H9 (cell line): ENCODE measurements at regions not wholly inside any gene's neighbourhood (a gene's known extent, or its start where the extent isn't known, plus 50 kb on each side); places are given as distances from the start of the nearest gene placed in this dataset.

Experiments
- DNase-seq: peaks from one replicate; pipeline ENCODE4 v3.0.0-alpha.2; 2017
- H2AFZ ChIP-seq: one replicate; pipeline ENCODE4 v1.6.1; 2013; ENCODE audit warnings: mild to moderate bottlenecking, low read length, control low read depth, moderate library complexity
- H2AK5ac ChIP-seq: 2 replicates; pipeline ENCODE4 v1.6.1; 2013; ENCODE audit warnings: low read length, control low read depth, mixed read lengths; ENCODE audit not compliant: insufficient read length
- H2BK120ac ChIP-seq: one replicate; pipeline ENCODE4 v1.6.1; 2013; ENCODE audit warnings: low read depth, mild to moderate bottlenecking, low read length, control low read depth, inconsistent platforms; ENCODE audit not compliant: poor library complexity, severe bottlenecking
- H2BK12ac ChIP-seq: 2 replicates; pipeline ENCODE4 v1.6.1; 2013; ENCODE audit warnings: low read length, control low read depth, mixed read lengths, low read depth; ENCODE audit not compliant: insufficient read length
- H2BK15ac ChIP-seq: 2 replicates; pipeline ENCODE4 v1.6.1; 2013; ENCODE audit warnings: low read depth, low read length, control low read depth
- H2BK20ac ChIP-seq: one replicate; pipeline ENCODE4 v1.6.1; 2013; ENCODE audit warnings: low read depth, mild to moderate bottlenecking, low read length, control low read depth, inconsistent platforms; ENCODE audit not compliant: poor library complexity, severe bottlenecking
- H2BK5ac ChIP-seq: 2 replicates; pipeline ENCODE4 v1.6.1; 2013; ENCODE audit warnings: low read length, control low read depth, mixed read lengths; ENCODE audit not compliant: insufficient read length
- H3K14ac ChIP-seq: 2 replicates; pipeline ENCODE4 v1.6.1; 2013; ENCODE audit warnings: low read length, control low read depth; ENCODE audit not compliant: insufficient read depth
- H3K18ac ChIP-seq: 2 replicates; pipeline ENCODE4 v1.6.1; 2013; ENCODE audit warnings: low read depth, mild to moderate bottlenecking, mixed read lengths, low read length, control low read depth; ENCODE audit not compliant: insufficient read length
- H3K23ac ChIP-seq: 2 replicates; pipeline ENCODE4 v1.6.1; 2013; ENCODE audit warnings: low read length, control low read depth, mixed read lengths, low read depth; ENCODE audit not compliant: insufficient read length
- H3K23me2 ChIP-seq: 2 replicates; pipeline ENCODE4 v1.6.1; 2013; ENCODE audit warnings: low read depth, mild to moderate bottlenecking, mixed read lengths, low read length, control low read depth; ENCODE audit not compliant: insufficient read length, poor library complexity, severe bottlenecking
- H3K27ac ChIP-seq: 2 replicates; pipeline ENCODE4 v1.5.1; 2013; ENCODE audit warnings: low read length, control low read depth, mixed read lengths, low read depth; ENCODE audit not compliant: insufficient read length
- H3K27me3 ChIP-seq: 2 replicates; pipeline ENCODE4 v1.6.1; 2013; ENCODE audit warnings: low read length, control low read depth, inconsistent platforms; ENCODE audit not compliant: insufficient read depth
- H3K4ac ChIP-seq: 2 replicates; pipeline ENCODE4 v1.6.1; 2013; ENCODE audit warnings: low read depth, mild to moderate bottlenecking, control low read depth, inconsistent platforms, low read length, moderate library complexity
- H3K4me1 ChIP-seq: 2 replicates; pipeline ENCODE4 v1.6.1; 2013; ENCODE audit warnings: low read length, control low read depth, inconsistent platforms; ENCODE audit not compliant: insufficient read depth
- H3K4me2 ChIP-seq: 2 replicates; pipeline ENCODE4 v1.6.1; 2013; ENCODE audit warnings: low read length, control low read depth, mixed read lengths; ENCODE audit not compliant: insufficient read length, insufficient read depth
- H3K56ac ChIP-seq: 2 replicates; pipeline ENCODE4 v1.6.1; 2013; ENCODE audit warnings: low read depth, mild to moderate bottlenecking, mixed read lengths, low read length, control low read depth; ENCODE audit not compliant: insufficient read length
- H3K79me1 ChIP-seq: 2 replicates; pipeline ENCODE4 v1.6.1; 2013; ENCODE audit warnings: low read depth, mild to moderate bottlenecking, moderate library complexity, low read length, control low read depth, inconsistent platforms; ENCODE audit not compliant: insufficient read depth, poor library complexity, severe bottlenecking
- H3K79me2 ChIP-seq: 2 replicates; pipeline ENCODE4 v1.6.1; 2013; ENCODE audit warnings: low read length, control low read depth, inconsistent platforms; ENCODE audit not compliant: insufficient read depth
- H3K9ac ChIP-seq: 2 replicates; pipeline ENCODE4 v1.6.1; 2013; ENCODE audit warnings: low read length, control low read depth, mixed read lengths; ENCODE audit not compliant: insufficient read length; ENCODE audit errors: extremely low read depth
- H3K9me3 ChIP-seq: one replicate; pipeline ENCODE4 v1.6.1; 2013; ENCODE audit warnings: low read depth, low read length, inconsistent platforms; ENCODE audit not compliant: control insufficient read depth
- H3T11ph ChIP-seq: one replicate; pipeline ENCODE4 v1.6.1; 2013; ENCODE audit warnings: mild to moderate bottlenecking, low read length, control low read depth, inconsistent platforms
- H4K20me1 ChIP-seq: one replicate; pipeline ENCODE4 v1.6.1; 2013; ENCODE audit not compliant: control insufficient read depth, insufficient read length, insufficient read depth
- H4K5ac ChIP-seq: 2 replicates; pipeline ENCODE4 v1.6.1; 2013; ENCODE audit warnings: low read depth, mild to moderate bottlenecking, mixed read lengths, low read length, control low read depth; ENCODE audit not compliant: insufficient read length
- H4K8ac ChIP-seq: replicated peaks from 2 replicates; pipeline ENCODE4 v1.6.1; 2013; ENCODE audit warnings: low read length, control low read depth, mixed read lengths, low read depth; ENCODE audit not compliant: insufficient read length
- H4K91ac ChIP-seq: 2 replicates; pipeline ENCODE4 v1.6.1; 2013; ENCODE audit warnings: low read depth, mild to moderate bottlenecking, moderate library complexity, mixed read lengths, low read length, control low read depth; ENCODE audit not compliant: insufficient read length
- H3K27ac Mint-ChIP-seq, 3 experiments: 2 replicates in 2 of 3; 3 replicates in 1 of 3; pipeline ENCODE4 v1.8.0; 2020 to 2021; ENCODE audit warnings: mixed read lengths in 3 of 3, mild to moderate bottlenecking in 1 of 3, moderate library complexity in 1 of 3
- H3K27me3 Mint-ChIP-seq: 2 replicates; pipeline ENCODE4 v1.8.0; 2021; ENCODE audit warnings: low read depth, mild to moderate bottlenecking, moderate library complexity, mixed read lengths
- H3K36me3 Mint-ChIP-seq, 3 experiments: 2 replicates in 2 of 3; 3 replicates in 1 of 3; pipeline ENCODE4 v1.8.0; 2020 to 2021; ENCODE audit warnings: low read depth in 3 of 3, mixed read lengths in 3 of 3; ENCODE audit not compliant: insufficient read depth in 1 of 3
- H3K4me1 Mint-ChIP-seq, 2 experiments: 2 replicates each; pipeline ENCODE4 v1.8.0; 2020; ENCODE audit warnings: mixed read lengths in 2 of 2
- H3K4me3 Mint-ChIP-seq, 2 experiments: 2 replicates in 1 of 2; 3 replicates in 1 of 2; pipeline ENCODE4 v1.8.0; 2020 to 2021; ENCODE audit warnings: mild to moderate bottlenecking in 2 of 2, mixed read lengths in 2 of 2, moderate library complexity in 1 of 2
- H3K9me3 Mint-ChIP-seq, 2 experiments: 2 replicates in 1 of 2; 3 replicates in 1 of 2; pipeline ENCODE4 v1.8.0; 2020; ENCODE audit warnings: mild to moderate bottlenecking in 2 of 2, mixed read lengths in 2 of 2, moderate library complexity in 1 of 2
- WGBS: extraction: QIAGEN DNeasy Blood & Tissue Kit; methylation state at CpG from one replicate; pipeline ENCODE4 v1.1.7; 2013; ENCODE audit warnings: missing lambda C conversion rate, low lambda C conversion rate, mixed read lengths; ENCODE audit not compliant: insufficient read length; ENCODE audit errors: extremely low coverage; 5-methylcytosine and 5-hydroxymethylcytosine counted together
- TF ChIP-seq, protein P1 (sequence below): fragments of 200-600 bp; sonication (generic); conservative IDR thresholded peaks from 3 replicates; pipeline ENCODE4 v1.8.0; 2021; ENCODE audit warnings: antibody characterized with exemption, mild to moderate bottlenecking

DNA sequence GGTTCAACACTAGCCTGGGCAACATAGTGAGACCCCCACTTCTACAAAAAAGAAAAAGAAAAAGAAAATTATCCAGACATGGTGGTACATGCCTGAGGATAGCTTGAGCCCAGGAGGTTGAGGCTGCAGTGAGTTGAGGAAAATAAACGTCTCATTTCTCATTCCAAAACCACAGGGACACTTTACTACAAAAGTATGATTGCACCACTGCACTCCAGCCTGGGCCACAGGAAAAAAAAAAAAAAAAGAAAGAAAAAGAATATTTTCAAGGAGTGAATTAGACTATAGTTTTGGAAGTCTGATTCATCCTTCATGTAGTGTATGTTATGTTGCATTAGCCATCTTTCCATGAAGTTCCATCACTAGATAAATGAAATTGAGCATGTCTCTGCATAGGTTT is 149.5 kb upstream of the THBS1 start:
- Histone ChIP-seq H2AFZ (no peak overlapping the region), H2BK5ac (no peak overlapping the region), H3K4me1 (peaks cover 8% of the 10 kb centered on the region; the same call in 1 of the 2 replicates), H3T11ph (no peak overlapping the region), H3K56ac (no peak overlapping the region), H3K27me3 (no peaks in the 10 kb centered on the region), H4K91ac (no peak overlapping the region), H3K79me2 (no peaks in the 10 kb centered on the region), H3K14ac (no peak overlapping the region), H3K9me3 (no peaks in the 10 kb centered on the region), H3K27ac (no peak overlapping the region), H2BK15ac (no peak overlapping the region), H3K9ac (no peak overlapping the region), H3K79me1 (no peaks in the 10 kb centered on the region), H4K20me1 (no peaks in the 10 kb centered on the region), H4K8ac (no peak overlapping the region), H3K4me2 (no peak overlapping the region), H4K5ac (no peak overlapping the region), H3K23me2 (no peaks in the 10 kb centered on the region), H2AK5ac (no peak overlapping the region), H2BK20ac (no peak overlapping the region), H2BK120ac (no peak overlapping the region), H3K18ac (no peak overlapping the region), H2BK12ac (no peak overlapping the region), H3K4ac (no peak overlapping the region), H3K23ac (no peak overlapping the region)
- no CpG with 5 or more reads among the region's 1 CpG for WGBS
- no peak overlapping the region for H3K4me3 Mint-ChIP-seq
- DNase-seq = no peak
- H3K27ac Mint-ChIP-seq = no peak overlapping the region
- H3K36me3 Mint-ChIP-seq = no peaks in the 10 kb centered on the region; a peak in 1 of 7 replicates
- H3K9me3 Mint-ChIP-seq = no peaks in the 10 kb centered on the region
- TF ChIP-seq, protein P1, sequence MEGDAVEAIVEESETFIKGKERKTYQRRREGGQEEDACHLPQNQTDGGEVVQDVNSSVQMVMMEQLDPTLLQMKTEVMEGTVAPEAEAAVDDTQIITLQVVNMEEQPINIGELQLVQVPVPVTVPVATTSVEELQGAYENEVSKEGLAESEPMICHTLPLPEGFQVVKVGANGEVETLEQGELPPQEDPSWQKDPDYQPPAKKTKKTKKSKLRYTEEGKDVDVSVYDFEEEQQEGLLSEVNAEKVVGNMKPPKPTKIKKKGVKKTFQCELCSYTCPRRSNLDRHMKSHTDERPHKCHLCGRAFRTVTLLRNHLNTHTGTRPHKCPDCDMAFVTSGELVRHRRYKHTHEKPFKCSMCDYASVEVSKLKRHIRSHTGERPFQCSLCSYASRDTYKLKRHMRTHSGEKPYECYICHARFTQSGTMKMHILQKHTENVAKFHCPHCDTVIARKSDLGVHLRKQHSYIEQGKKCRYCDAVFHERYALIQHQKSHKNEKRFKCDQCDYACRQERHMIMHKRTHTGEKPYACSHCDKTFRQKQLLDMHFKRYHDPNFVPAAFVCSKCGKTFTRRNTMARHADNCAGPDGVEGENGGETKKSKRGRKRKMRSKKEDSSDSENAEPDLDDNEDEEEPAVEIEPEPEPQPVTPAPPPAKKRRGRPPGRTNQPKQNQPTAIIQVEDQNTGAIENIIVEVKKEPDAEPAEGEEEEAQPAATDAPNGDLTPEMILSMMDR = no peak
- no peaks in the 10 kb centered on the region; the same call in 1 of the 2 replicates for H3K27me3 Mint-ChIP-seq
- H3K4me1 Mint-ChIP-seq = peaks cover 26% of the 10 kb centered on the region in 2 experiments
